H1 (cell line): ENCODE measurements at regions not wholly inside any gene's neighbourhood (a gene's known extent, or its start where the extent isn't known, plus 50 kb on each side); places are given as distances from the start of the nearest gene placed in this dataset.

ENCODE experiments used
- BRCA1 ChIP-seq: IDR thresholded peaks from 2 replicates; pipeline ENCODE4 v1.6.1; 2012; ENCODE audit warnings: low read depth, low read length, improper control_type of control experiment
- RNF2 ChIP-seq: fragments of 200-900, 300-1000 bp; sonication (generic); IDR thresholded peaks from 2 replicates; pipeline ENCODE4 v1.7.1; 2016; ENCODE audit warnings: borderline replicate concordance, low read depth, mild to moderate bottlenecking, antibody characterized with exemption, low read length; ENCODE audit not compliant: poor library complexity, severe bottlenecking; ENCODE audit errors: missing control alignments
- SIX5 ChIP-seq: IDR thresholded peaks from 2 replicates; pipeline ENCODE4 v1.6.1; 2011; ENCODE audit warnings: mild to moderate bottlenecking, low read depth, low read length
- TBP ChIP-seq: IDR thresholded peaks from 2 replicates; pipeline ENCODE4 v1.6.1; 2011; ENCODE audit warnings: low read depth, low read length, improper control_type of control experiment
- YY1 ChIP-seq: IDR thresholded peaks from 2 replicates; pipeline ENCODE4 v1.6.1; 2011; ENCODE audit warnings: low read depth, mild to moderate bottlenecking, low read length
- TF ChIP-seq, protein P1 (sequence below): fragments of 300-600 bp; sonication (generic); IDR thresholded peaks from 2 replicates; pipeline ENCODE4 v1.7.1; 2012; ENCODE audit warnings: low read length, moderate library complexity, mild to moderate bottlenecking, inconsistent platforms; ENCODE audit not compliant: insufficient replicate concordance

GRCh38 chr12:28776913-28777422, 372.1 kb upstream of the FAR2 start (continued):
- TF ChIP-seq, protein P1, sequence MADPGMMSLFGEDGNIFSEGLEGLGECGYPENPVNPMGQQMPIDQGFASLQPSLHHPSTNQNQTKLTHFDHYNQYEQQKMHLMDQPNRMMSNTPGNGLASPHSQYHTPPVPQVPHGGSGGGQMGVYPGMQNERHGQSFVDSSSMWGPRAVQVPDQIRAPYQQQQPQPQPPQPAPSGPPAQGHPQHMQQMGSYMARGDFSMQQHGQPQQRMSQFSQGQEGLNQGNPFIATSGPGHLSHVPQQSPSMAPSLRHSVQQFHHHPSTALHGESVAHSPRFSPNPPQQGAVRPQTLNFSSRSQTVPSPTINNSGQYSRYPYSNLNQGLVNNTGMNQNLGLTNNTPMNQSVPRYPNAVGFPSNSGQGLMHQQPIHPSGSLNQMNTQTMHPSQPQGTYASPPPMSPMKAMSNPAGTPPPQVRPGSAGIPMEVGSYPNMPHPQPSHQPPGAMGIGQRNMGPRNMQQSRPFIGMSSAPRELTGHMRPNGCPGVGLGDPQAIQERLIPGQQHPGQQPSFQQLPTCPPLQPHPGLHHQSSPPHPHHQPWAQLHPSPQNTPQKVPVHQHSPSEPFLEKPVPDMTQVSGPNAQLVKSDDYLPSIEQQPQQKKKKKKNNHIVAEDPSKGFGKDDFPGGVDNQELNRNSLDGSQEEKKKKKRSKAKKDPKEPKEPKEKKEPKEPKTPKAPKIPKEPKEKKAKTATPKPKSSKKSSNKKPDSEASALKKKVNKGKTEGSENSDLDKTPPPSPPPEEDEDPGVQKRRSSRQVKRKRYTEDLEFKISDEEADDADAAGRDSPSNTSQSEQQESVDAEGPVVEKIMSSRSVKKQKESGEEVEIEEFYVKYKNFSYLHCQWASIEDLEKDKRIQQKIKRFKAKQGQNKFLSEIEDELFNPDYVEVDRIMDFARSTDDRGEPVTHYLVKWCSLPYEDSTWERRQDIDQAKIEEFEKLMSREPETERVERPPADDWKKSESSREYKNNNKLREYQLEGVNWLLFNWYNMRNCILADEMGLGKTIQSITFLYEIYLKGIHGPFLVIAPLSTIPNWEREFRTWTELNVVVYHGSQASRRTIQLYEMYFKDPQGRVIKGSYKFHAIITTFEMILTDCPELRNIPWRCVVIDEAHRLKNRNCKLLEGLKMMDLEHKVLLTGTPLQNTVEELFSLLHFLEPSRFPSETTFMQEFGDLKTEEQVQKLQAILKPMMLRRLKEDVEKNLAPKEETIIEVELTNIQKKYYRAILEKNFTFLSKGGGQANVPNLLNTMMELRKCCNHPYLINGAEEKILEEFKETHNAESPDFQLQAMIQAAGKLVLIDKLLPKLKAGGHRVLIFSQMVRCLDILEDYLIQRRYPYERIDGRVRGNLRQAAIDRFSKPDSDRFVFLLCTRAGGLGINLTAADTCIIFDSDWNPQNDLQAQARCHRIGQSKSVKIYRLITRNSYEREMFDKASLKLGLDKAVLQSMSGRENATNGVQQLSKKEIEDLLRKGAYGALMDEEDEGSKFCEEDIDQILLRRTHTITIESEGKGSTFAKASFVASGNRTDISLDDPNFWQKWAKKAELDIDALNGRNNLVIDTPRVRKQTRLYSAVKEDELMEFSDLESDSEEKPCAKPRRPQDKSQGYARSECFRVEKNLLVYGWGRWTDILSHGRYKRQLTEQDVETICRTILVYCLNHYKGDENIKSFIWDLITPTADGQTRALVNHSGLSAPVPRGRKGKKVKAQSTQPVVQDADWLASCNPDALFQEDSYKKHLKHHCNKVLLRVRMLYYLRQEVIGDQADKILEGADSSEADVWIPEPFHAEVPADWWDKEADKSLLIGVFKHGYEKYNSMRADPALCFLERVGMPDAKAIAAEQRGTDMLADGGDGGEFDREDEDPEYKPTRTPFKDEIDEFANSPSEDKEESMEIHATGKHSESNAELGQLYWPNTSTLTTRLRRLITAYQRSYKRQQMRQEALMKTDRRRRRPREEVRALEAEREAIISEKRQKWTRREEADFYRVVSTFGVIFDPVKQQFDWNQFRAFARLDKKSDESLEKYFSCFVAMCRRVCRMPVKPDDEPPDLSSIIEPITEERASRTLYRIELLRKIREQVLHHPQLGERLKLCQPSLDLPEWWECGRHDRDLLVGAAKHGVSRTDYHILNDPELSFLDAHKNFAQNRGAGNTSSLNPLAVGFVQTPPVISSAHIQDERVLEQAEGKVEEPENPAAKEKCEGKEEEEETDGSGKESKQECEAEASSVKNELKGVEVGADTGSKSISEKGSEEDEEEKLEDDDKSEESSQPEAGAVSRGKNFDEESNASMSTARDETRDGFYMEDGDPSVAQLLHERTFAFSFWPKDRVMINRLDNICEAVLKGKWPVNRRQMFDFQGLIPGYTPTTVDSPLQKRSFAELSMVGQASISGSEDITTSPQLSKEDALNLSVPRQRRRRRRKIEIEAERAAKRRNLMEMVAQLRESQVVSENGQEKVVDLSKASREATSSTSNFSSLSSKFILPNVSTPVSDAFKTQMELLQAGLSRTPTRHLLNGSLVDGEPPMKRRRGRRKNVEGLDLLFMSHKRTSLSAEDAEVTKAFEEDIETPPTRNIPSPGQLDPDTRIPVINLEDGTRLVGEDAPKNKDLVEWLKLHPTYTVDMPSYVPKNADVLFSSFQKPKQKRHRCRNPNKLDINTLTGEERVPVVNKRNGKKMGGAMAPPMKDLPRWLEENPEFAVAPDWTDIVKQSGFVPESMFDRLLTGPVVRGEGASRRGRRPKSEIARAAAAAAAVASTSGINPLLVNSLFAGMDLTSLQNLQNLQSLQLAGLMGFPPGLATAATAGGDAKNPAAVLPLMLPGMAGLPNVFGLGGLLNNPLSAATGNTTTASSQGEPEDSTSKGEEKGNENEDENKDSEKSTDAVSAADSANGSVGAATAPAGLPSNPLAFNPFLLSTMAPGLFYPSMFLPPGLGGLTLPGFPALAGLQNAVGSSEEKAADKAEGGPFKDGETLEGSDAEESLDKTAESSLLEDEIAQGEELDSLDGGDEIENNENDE = no peak
- TF ChIP-seq YY1 = no peak
- TF ChIP-seq TBP = no peak
- no peak for TF ChIP-seq SIX5
- TF ChIP-seq RNF2 = no peak
- no peak for TF ChIP-seq BRCA1
